ENCODE measurements at regions not wholly inside any gene's neighbourhood (a gene's known extent, or its start where the extent isn't known, plus 50 kb on each side); places are given as distances from the start of the nearest gene placed in this dataset.
"Not testable (repeated sequence)": the region's sequence is repeated elsewhere in the genome, so short reads cannot be mapped to it uniquely, and the experiment has no call there.

DNA sequence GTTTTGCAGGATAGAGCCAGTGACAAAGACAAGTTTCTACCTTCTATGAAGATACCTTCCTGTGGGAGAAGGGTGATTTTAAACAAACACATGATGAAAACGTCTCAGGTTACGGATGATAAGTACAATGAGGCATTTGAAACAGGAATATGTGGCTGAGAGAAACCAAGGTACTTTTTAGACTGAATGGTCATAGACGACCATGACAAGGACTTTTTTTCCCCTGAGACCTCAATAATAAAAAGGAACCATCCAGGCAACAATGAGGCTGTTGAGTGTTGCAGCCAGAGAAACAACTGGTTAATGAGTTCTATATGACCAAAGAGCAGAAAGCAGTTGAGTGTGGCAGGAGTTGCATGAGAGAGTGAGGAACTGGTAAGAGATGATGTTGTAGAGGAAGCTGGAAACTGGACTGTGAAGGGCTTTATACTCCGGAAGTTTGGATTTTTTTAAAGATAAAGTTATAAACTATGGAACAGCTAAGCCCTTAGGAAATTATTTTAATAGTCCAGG is 306.1 kb upstream of the CYRIA start:
- DNase-seq (ENCODE audit: low read depth): no peak

DNA sequence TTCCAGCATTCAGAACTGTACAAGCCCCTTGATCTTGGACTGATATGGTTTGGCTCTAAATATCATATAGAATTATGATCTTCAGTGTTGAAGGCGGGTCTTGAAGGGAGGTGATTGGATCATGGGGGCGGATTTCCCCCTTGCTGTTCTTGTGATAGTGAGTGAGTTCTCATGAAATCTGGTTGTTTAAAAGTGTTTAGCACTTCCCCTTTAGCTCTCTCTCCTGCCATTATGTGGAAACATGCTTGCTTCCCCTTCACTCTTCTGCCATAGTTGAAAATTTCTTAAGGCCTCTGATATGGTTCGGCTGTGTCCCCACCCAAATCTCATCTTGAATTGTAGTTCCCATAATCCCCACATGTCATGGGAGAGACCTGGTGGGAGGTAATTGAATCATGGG is 305.3 kb upstream of the CYRIA start:
- not testable (repeated sequence) for DNase-seq (ENCODE audit: low read depth)

GRCh38 chr2:16962505-16962904 is 296.9 kb upstream of the CYRIA start:
- DNase-seq (ENCODE audit: low read depth): no peak

DNA sequence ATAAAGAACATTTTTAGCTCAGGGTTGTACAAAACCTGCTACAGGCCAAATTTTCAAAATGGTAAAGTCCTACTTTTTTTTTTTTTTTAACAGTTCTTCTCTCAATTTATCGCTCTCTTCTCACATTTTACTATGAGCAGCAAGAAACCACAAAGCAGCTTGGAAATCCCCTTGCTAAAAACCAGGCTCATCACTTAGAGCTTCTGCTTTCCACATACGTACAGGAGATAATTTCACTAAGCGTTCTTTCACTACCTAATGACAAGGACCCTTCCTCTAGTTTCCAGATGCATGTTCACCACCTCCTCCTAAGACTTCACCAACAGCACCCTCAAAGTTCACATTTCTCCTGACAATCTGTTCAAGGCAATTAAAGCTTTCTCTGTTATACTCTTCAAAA is 294.9 kb upstream of the CYRIA start:
- no peak for DNase-seq (ENCODE audit: low read depth)

DNA sequence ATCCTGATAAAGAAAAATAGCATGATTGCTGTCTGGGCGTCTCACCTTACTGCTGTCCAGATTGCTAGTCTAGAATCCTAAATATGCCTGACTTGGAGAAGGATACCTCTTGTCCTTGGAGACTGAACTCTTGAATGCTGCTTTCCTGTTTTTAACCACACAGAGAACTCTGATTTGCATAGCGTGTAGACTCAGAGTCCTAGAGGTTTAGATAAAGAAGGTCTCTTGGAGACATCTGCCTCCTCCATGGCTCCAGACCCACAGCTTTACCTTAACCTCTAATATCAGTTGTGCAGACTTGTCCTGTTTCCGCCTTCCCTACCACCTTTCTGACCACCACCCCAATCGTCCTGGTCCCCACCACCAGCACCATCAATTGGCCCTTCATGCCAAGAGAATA is 292.6 kb upstream of the CYRIA start:
- no peak for DNase-seq (ENCODE audit: low read depth)

GRCh38 chr2:16952805-16953204 is 287.2 kb upstream of the CYRIA start:
- no peak for DNase-seq (ENCODE audit: low read depth)

- DNase-seq (ENCODE audit: low read depth): no peak
Measured at GRCh38 chr2:16952368-16952767, 286.7 kb upstream of the CYRIA start.

GRCh38 chr2:16950436-16950835 is 284.8 kb upstream of the CYRIA start:
- no peak for DNase-seq (ENCODE audit: low read depth)

DNA sequence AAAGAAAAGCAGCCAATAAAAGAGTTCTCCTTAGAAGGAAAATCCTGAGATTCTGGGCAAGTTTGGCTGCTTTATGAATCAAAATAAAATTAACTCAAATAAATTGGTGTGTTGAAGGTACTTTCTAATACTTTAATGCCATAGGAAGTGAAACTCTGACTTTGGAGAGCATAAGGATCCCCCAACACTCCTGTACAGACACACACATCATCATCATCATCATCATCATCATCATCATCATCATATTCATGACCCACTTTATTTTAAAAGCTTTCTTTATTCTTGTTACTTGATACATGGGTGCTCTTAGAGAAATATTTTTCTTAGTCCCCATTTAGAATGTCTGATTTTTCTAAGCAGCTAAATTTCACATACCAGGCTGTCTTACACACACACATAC is 283.1 kb upstream of the CYRIA start:
- DNase-seq (ENCODE audit: low read depth): no peak

- no peak for DNase-seq (ENCODE audit: low read depth)
Measured at GRCh38 chr2:16948053-16948452, 282.4 kb upstream of the CYRIA start.

- no peak for DNase-seq (ENCODE audit: low read depth)
Measured at GRCh38 chr2:16943279-16943958, 277.8 kb upstream of the CYRIA start.

DNA sequence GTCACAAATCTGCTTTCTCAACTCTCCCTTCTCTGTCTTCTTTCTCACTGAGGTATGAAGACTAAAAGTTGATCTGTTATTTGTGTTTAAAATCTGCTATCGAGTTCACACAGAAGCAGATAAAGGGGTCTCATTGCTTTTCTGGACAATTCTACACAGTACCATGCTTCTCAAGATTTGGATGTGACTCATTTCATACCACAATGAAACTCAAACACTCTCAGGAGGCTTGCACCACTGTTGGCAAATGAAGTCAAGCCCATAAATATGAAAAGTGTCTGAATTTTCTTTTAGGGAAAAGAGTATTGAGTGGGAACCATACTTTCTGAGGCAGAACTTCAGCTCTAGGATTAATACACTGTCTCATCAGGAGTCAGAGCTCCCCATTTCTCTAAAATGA is 274.6 kb upstream of the CYRIA start:
- no peak for DNase-seq (ENCODE audit: low read depth)

DNA sequence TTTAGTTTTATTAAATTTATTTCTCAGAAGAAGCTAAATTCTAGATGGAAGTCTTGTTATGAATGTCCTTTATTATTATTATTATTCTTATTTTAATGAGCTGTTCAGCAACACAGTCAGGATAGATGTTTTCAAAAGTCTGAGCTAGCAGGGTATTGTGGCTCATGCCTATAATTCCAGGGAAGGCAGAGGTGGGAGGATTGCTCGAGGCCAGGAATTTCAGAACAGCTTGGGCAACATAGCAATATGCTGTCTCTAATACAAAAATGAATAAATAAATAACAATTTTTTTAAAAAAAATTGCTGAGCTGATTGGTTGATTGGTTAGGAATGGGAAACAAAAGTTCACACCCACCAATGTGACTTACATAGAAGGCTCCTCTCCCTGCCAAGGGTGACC is 274.1 kb upstream of the CYRIA start:
- DNase-seq (ENCODE audit: low read depth): no peak

GRCh38 chr2:16933355-16933754 is 267.7 kb upstream of the CYRIA start:
- no peak for DNase-seq (ENCODE audit: low read depth)

GRCh38 chr2:16932826-16933225 is 267.2 kb upstream of the CYRIA start:
- no peak for DNase-seq (ENCODE audit: low read depth)

- DNase-seq (ENCODE audit: low read depth): no peak
Measured at GRCh38 chr2:16931441-16931840, 265.8 kb upstream of the CYRIA start.

DNA sequence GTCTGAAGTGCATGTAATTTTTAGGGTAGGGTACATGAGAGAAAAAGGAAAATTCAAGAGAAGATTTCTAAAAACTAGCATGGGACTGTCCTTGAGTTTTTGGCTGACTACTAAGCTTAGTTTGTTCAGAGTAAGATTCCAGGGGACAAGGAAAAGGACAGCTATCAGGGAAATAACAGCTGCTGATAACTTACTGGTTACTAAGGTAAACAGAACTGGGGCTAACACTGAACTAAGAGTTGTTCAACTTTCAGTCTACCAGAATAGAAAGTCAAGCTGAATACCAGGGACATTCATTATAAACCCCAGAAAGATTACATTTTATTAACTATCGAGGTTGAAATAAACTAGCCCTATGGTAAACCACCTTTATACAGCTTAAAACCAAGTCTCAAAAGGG is 261.8 kb upstream of the CYRIA start:
- no peak for DNase-seq (ENCODE audit: low read depth)

DNA sequence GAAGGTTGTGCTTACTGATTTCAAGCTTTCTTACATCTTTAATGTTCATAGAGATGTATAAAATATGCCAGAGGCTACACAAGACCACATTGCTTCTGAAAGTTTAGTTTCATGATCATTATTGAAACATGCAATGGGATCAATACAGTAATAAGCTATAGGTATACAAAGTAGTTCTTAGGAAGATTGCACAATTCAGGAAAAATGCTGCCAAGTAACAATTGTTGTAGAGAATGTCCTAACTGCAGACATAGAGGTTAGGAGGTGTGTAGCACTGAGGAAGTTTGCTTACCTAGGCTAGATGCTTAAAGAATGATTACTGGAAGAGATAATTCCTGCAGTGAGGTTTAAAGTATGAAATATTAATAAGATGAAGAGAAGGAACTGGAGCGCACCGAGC is 259.5 kb upstream of the CYRIA start:
- DNase-seq (ENCODE audit: low read depth): no peak

- not testable (repeated sequence) for DNase-seq (ENCODE audit: low read depth)
Measured at GRCh38 chr2:16915341-16915755, 249.7 kb upstream of the CYRIA start.

DNA sequence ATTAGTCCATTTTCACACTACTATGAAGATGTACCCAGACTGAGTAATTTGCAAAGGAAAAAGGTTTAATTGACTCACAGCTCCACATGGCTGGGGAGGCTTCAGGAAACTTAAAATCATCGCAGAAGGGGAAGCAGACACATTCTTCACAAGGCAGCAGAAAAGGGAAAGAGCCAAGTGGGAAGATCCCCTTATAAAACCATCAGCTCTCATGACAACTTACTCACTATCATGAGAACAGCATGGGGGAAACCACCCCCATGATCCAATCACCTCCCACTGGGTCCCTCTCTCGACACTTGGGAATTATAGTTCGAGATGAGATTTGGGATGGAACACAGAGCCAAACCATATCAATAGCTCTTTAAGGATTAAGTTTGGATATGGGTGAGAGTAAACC is 246.1 kb upstream of the CYRIA start:
- no peak for DNase-seq (ENCODE audit: low read depth)

DNA sequence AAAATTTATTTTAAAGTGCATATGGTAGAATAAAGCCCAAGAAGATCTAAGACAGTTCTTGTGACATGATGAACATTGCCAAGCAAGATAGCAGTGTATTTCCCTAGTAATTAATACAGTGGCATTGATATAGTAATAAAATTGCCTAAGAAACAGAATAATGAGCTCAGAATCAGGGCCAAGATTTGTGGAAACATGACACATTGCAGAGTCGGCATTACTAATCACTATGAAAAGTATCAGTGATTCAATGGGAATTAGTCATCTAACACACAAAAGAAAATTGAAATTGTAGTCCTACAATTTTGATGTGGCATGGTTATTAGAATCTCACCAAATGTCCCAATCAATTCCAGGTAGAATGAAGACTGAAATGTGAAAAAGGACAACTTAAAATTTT is 243.0 kb upstream of the CYRIA start:
- peak; percentile 38 for DNase-seq (ENCODE audit: low read depth)

DNA sequence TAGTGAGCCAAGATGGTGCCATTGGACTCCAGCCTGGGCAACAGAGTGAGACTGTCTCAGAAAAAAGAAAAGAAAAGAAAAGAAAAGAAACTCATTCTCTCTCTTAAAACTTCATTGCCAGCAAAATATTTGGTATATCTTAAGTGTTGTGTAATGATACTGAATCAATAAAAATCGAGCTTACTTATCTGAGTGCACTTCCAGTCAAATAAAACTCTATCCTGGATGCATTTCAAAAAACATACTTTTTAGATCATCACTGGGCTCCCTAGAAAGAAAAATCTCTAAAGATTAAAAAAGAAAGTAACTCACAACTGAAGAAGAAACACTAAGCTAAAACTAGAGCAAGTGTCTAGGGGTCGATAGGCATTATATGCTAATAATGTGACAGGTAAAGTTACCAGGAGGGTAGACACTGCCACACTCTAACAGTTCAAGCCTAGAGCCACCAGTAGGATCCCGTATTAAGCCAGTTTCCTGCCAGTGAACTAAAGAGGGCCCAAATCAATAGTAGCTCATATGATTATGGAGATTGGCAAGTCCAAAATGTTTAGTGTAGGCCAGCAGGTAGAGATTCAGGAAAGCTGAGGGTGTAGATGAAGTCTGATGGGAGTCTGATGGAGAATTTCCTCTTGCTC is 242.1 kb upstream of the CYRIA start:
- DNase-seq (ENCODE audit: low read depth): no peak

GRCh38 chr2:16905325-16905724 is 239.7 kb upstream of the CYRIA start:
- not testable (repeated sequence) for DNase-seq (ENCODE audit: low read depth)
